Gastroesophageal sphincter (tissue), 3 donors: ENCODE measurements at regions not wholly inside any gene's neighbourhood (a gene's known extent, or its start where the extent isn't known, plus 50 kb on each side); places are given as distances from the start of the nearest gene placed in this dataset.

Source experiments
- CTCF ChIP-seq, 4 experiments: fragments of 200-600 bp in 2 of 4; fragments of 450-650 bp in 2 of 4; sonication (generic) in 1 of 4; IDR thresholded peaks; one replicate each; pipeline ENCODE4 v1.5.1; 2017 to 2019; ENCODE audit warnings: antibody characterized with exemption in 4 of 4, mild to moderate bottlenecking in 2 of 4, moderate library complexity in 2 of 4
- EP300 ChIP-seq: sonication (generic); formaldehyde crosslinking; IDR thresholded peaks from one replicate; pipeline ENCODE4 v1.6.1; 2017; ENCODE audit warnings: antibody characterized with exemption, mild to moderate bottlenecking
- POLR2A ChIP-seq, 2 donors: fragments of 450-650 bp; IDR thresholded peaks; one replicate each; pipeline ENCODE4 v1.6.1; 2017; ENCODE audit warnings: antibody characterized with exemption in 2 of 2, mild to moderate bottlenecking in 2 of 2, moderate library complexity in 1 of 2
- POLR2AphosphoS5 ChIP-seq: sonication (generic); formaldehyde crosslinking; IDR thresholded peaks from one replicate; pipeline ENCODE4 v1.6.1; 2017; ENCODE audit warnings: antibody characterized with exemption

- no peak for TF ChIP-seq POLR2AphosphoS5
- TF ChIP-seq CTCF (IDR thresholded peaks at IDR 0.05) = no peak
- no peak for TF ChIP-seq POLR2A (IDR thresholded peaks at IDR 0.05)
- TF ChIP-seq EP300 = no peak
These were observed 99.4 kb upstream of the CTTNBP2 start for GRCh38 chr7:117972606-117973005.
